ENCODE measurements at regions not wholly inside any gene's neighbourhood (a gene's known extent, or its start where the extent isn't known, plus 50 kb on each side); places are given as distances from the start of the nearest gene placed in this dataset.
"Not testable (repeated sequence)": the region's sequence is repeated elsewhere in the genome, so short reads cannot be mapped to it uniquely, and the experiment has no call there.

GRCh38 chr1:91099746-91100621 is 78.1 kb upstream of the ZNF644 start:
- Histone ChIP-seq H3K36me3 (no peaks in the 10 kb centered on the region), H3K9me3 (no peaks in the 10 kb centered on the region), H3K4me1 (peaks cover 0 to 14% (median 5%) of the 10 kb centered on the region in 9 donors), H3K27ac (no peak overlapping the region), H3K4me3 (no peak overlapping the region), H3K27me3 (peaks cover 0 to 7% (median 0%) of the 10 kb centered on the region in 7 donors)
- no peak for TF ChIP-seq CTCF (IDR thresholded peaks at IDR 0.05)
- intact Hi-C loops (cut with DNase I) = no loop called here
- WGBS, 2 donors = 56 to 59% methylated on average over 7 of the region's 7 CpGs
- DNase-seq (no peak), ATAC-seq (no peak)

- DNase-seq = no peak
- H3K27me3 ChIP-seq = peaks cover 0 to 7% (median 0%) of the 10 kb centered on the region in 7 donors
- no peak for TF ChIP-seq CTCF (IDR thresholded peaks at IDR 0.05)
- intact Hi-C loops (cut with DNase I) = no loop called here
- H3K27ac ChIP-seq = no peak overlapping the region
- no peak for ATAC-seq
- H3K4me3 ChIP-seq = no peak overlapping the region
- no peaks in the 10 kb centered on the region for H3K9me3 ChIP-seq
- 27 to 39% methylated on average over 3 of the region's 3 CpGs for WGBS, 2 donors
- peaks cover 0 to 14% (median 5%) of the 10 kb centered on the region in 9 donors for H3K4me1 ChIP-seq
- H3K36me3 ChIP-seq = no peaks in the 10 kb centered on the region
Measured at GRCh38 chr1:91098299-91098906, 76.6 kb upstream of the ZNF644 start.

- H3K9me3 ChIP-seq; H3K27ac ChIP-seq; DNase-seq; ATAC-seq; intact Hi-C loops (cut with DNase I); H3K27me3 ChIP-seq; H3K36me3 ChIP-seq; H3K4me3 ChIP-seq: not testable (repeated sequence)
- WGBS, 2 donors = 92 to 93% methylated on average over 10 of the region's 10 CpGs
- peaks cover 0 to 12% (median 5%) of the 10 kb centered on the region in 9 donors for H3K4me1 ChIP-seq
Measured at GRCh38 chr1:91095321-91095720, 73.5 kb upstream of the ZNF644 start.

- 13 to 31% methylated on average over 4 of the region's 4 CpGs for WGBS, 2 donors
Measured at GRCh38 chr1:91092503-91092902, 70.7 kb upstream of the ZNF644 start.

More at GRCh38 chr1:91092503-91092902, 70.7 kb upstream of the ZNF644 start:
- Histone ChIP-seq H3K4me3 (no peak overlapping the region), H3K9me3 (peaks cover 0 to 14% (median 7%) of the 10 kb centered on the region in 11 donors), H3K27me3 (peaks cover 0 to 5% (median 0%) of the 10 kb centered on the region in 7 donors), H3K27ac (peak overlapping the region in 3 of 10 donors; percentile 2 to 50 (median 39)), H3K36me3 (no peaks in the 10 kb centered on the region), H3K4me1 (peaks cover 0 to 7% (median 0%) of the 10 kb centered on the region in 9 donors)
- TF ChIP-seq CTCF (IDR thresholded peaks at IDR 0.05) = no peak
- peak in 1 of 2 donors; percentile 4 for DNase-seq
- intact Hi-C loops (cut with DNase I) = no loop called here
- ATAC-seq = peak in 1 of 8 donors; percentile 54

Data from heart right ventricle (tissue), 16 donors.